NOMO-1 treated with DMSO at 0.1 percent for 48 hours (cell line): ENCODE measurements at regions not wholly inside any gene's neighbourhood (a gene's known extent, or its start where the extent isn't known, plus 50 kb on each side); places are given as distances from the start of the nearest gene placed in this dataset.
"Not testable (repeated sequence)": the region's sequence is repeated elsewhere in the genome, so short reads cannot be mapped to it uniquely, and the experiment has no call there.

Source experiments
- DNase-seq: peaks from one replicate; lab custom pipeline; 2025; ENCODE audit not compliant: unreplicated experiment; lab: John Stamatoyannopoulos, UW

DNA sequence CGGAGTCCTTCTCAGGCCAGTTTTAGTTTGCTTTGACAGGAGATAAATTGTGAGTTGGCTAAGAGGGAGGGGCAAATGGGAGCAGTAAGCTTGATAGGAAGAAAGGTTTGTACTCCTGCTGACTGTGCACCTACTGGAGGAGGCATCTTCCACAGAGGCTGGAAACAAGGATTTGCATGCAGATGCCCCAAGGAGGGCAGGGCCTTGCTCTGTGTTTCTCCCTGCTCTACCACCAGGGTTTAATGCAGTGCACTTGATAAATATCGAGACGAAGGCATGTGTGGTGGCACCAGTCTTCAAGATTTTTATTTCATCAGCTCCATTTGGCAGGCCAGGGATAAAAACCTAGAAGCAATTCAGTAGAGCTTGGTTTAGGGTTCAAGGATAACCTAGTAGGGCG is 210.5 kb upstream of the C16orf82 start:
- no peak for DNase-seq

DNA sequence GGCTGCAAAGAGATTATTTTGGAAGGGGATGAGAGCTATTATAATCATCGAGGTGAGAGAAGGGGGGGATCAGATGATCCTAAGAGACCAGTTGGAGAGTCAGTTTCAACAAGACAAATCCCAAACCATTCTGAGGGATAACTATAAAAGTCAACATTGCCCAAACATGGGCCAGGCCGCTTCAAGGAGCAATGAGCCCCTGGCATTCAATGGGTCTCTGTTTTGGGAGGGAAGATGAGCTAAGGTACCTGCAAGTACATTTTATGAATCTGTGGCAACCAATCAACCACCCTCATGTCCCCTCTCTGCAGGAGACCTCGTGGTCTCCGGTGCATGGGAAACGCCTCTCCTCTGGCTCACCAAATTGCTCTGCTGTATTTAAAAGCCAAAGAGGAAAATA is 209.9 kb upstream of the C16orf82 start:
- no peak for DNase-seq

DNA sequence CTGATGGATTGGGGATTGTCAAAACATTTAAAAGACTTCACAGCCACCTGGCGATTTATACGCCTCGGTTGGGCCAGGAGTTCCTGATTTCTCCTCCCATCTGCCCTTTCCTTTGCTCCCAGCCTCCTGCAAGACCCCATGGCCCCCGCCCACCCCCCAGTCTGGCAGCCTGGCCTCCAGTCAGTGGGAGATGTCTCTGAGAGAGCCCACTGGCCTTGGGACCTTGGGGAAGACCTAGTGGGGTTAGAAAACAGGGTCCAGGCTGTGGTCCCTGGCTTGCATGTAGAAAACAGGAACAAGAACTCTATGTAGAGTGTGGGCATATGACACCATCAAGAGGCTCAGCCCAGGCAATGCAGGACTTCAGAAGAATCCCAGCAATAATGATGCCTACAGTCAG is 209.4 kb upstream of the C16orf82 start:
- DNase-seq = no peak

DNA sequence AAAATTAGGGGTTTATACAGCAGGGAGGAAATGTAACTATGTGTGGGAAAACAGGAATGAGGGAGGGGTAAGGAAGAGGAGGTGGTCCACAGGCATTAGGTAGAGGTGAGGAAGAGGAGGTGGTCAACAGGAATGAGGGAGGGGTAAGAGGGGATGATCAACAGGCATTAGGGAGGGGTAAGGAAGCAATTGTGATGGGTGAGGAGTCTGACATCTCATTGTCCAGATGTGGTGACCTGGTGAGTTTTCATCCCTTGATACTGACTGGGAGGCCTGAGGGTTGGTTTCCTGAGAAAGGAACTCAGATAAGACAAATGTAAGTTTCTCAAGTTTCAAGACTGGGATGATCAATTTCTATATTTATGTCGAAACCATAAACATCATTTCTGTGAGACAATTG is 206.2 kb upstream of the C16orf82 start:
- DNase-seq = no peak

DNA sequence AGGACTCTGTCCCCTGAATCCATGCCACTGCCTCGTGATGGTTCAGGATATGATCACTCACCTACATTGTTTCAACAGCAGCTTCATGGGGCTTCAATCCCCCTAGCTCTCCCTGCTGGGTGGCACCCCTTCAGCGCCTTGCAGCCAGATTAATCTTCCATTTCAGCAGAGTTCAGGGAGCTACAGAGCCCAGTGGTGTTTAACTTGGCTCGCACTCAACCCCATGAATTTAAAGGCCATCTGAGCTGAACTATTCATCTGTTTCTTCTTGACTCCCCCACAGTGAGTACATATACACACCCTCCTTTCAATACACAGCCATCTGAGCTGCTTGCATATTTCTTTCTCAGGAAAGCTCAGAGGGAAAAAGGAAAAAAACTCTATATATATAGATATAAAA is 202.8 kb upstream of the C16orf82 start:
- no peak for DNase-seq

DNA sequence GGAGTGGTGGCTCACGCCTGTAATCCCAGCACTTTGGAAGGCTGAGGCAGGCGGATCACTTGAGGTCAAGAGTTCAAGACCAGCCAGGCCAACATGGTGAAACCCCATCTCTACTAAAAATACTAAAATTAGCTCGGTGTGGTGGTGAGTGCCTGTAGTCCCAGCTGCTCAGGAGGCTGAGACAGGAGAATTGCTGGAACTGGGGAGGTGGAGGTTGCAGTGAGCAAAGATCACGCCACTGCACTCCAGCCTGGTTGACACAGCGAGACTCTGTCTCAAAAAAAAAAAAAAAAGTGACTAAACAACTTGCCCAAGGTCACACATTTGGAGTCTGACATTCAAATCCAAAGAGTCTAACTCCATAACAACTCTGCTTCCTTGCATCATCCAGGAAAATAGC is 192.4 kb upstream of the C16orf82 start:
- DNase-seq = not testable (repeated sequence)

DNA sequence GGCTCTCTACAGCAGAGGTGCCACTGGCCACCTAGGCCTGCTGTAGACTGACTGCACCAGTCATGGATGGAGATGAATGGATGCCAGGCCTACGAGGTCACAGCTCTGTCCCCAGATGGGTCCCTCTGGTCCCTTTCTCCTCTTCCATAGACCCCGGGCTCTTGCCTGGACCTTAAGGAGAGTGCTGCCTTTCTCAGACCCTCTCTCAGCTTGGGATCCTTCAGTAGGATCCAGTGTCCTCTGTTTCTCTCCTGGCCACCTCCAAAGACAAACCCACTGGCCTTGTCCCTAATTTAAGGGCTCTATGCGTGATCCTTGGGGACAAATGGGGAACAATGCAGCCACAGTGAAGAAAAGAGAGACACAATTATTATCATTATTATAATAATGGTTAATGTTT is 189.3 kb upstream of the C16orf82 start:
- DNase-seq = no peak

DNA sequence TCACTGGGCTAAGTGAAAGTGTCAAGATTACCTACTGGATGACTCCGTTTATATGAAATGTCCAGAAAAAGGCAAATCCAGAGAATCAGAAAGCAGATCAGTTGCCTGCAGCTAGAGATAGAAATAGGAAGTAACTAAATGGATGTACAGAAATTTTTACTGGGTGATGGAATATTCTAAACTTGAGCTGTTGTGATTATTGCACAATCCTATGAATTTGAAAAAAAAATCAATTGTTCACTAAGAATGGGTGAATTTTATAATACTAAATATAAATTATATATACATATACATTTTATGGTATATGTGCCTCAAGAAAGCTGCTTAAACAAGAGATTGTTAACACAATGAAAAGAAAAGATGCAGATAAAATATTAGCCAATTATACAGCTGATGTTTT is 181.1 kb upstream of the C16orf82 start:
- DNase-seq = no peak

DNA sequence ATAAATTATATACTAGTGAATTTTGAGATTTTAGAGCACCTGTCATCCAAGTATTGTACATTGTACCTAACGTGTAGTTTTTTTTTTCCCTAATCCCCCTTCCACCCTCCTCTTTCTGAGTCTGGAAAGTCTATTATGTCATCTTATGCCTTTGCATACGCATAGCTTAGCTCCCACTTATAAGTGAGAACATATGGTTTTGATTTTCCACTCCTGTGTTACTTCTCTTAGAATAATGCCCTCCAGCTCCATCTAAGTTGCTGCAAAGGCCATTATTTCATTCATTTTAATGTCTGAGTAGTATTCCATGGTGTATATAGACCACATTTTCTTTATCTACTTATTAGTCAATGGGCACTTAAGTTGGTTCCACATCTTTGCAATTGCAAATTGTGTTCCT is 177.0 kb upstream of the C16orf82 start:
- no peak for DNase-seq

DNA sequence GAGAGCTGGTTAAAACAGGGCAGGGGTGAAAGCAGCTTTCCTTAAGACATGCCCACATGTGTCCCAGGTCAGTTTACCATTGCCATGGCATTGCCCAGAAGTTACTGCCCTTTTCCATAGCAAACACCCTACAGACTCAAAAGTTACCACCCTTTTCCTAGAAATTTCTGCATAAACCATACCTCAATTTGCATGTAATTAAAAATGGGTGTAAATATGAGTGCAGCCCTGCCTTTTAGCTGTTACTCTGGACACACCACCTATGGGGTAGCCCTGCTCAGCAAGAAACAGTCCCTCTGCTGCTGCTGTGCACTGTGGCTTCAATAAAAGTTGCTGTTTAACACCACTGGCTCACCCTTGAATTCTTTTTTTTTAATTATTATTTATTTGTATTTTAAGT is 168.5 kb upstream of the C16orf82 start:
- no peak for DNase-seq

DNA sequence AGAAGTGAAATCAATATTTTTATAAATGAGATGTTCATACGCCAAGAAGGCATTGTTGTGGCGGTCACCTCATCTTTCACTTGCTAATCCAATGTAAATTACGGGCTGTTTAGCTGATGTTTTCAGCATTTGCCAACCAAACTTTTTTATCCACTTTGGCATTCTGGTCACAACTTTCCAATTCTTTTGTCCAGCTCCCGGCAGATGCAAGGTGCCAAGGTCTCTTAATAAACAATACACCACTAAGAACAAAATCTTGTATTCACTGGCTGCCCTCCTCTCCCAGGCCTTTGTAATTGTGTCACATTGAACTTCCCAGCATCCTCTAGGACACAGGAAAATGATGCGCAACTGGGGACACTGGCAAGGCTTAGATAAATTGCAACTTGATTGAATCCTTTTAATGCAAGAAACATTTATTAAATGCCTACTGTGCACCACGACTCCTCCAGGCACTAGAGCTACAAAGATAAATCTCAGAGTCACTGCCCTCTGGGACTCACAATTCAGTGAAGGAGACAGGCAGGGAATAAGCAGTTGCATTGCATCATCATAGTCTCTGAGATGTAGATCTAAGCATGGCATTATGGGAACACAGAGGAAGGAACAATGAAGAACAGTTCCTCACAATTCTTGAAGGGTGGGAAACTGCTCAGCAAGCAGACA is 165.4 kb upstream of the C16orf82 start:
- no peak for DNase-seq

DNA sequence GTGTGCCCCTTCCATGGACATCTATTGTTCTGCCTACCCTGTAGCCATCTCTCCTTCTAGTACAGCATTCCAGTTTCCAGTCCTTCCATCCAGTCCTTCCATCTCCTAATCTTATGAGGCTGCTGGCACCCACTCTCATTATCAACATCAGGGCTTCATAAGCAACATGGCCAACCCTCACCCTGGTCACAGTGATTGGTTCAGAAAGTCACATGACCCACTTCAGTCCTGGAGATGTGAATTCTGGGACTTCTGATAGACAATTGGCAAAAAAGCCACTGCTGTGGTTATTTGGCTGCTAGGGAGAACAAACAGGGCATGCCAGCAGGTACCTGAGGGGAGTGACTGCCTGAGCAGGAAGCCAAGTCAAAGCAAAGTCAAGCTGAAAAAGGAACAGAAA is 164.7 kb upstream of the C16orf82 start:
- DNase-seq = no peak

DNA sequence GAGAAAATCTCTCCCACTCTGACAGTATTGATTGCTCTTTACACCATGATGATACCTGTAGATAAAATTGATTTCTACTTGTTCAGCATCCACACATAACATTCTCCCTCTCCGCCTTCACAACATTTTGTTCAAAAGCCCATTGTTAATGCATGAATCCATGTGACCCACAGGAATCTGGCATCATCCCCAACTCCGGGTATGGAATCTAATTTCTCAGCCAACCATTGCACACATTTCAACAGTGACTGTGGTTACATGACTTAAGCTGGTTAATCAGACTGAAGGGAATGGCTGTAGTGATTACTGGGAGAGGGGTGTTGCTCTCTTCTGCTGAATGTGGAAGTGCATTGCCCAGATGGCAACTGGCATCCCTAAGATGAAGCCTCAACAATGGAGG is 161.4 kb upstream of the C16orf82 start:
- DNase-seq = no peak

DNA sequence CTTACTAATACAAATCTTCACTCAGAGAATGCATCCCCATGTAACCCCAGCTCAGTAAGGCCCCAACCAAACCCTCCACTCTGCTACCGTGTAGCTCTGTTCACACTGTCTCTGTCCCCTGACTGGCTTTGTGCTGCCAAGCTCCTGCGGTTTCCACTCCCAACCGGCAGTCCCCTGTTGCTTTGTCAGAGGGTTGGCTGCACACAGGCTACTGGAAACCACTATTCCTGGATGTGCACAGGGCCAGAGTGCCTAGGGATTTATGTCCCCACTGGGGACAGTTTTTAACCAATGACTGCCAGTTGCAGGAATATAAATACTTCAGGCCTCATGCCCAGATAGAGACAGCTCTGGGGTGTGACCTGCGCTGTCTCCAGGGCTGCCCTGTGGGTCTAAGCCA is 157.1 kb upstream of the C16orf82 start:
- no peak for DNase-seq

DNA sequence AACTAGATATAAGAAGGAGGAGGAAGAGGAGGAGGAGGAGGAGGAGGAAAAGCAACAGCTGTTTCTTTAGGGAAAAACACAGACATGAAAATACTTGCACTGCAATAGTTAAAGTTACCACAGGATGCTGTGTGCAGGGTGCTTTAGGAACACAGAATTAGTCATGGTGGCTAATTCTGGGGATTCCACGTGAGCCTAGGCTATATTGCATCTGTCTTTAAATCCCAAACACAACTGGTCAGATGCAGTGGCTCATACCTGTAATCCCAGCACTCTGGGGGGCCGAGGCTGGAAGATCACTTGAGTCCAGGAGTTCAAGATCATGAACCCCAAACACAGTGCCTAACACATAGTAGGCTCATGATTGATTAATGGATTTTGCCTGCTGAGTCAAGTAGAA is 155.3 kb upstream of the C16orf82 start:
- no peak for DNase-seq

DNA sequence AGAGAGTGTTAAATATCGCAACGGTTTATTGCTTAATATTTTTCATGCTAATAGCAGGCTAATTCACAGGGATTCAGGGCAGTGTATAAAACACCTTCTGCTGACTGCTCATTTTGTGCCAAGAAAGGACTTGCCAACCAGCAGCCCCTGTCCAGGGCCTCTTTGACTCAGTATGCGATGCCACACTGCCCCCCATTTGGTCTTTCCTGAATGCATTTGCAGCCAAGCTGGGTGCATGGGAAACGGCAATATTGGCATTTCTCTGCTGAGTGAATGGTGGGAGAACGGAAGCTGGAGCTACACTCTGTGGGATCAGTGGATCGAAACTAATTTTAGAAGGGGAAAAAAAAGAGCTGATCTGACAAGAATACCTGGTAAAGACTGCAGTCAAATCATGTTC is 152.9 kb upstream of the C16orf82 start:
- DNase-seq = no peak

DNA sequence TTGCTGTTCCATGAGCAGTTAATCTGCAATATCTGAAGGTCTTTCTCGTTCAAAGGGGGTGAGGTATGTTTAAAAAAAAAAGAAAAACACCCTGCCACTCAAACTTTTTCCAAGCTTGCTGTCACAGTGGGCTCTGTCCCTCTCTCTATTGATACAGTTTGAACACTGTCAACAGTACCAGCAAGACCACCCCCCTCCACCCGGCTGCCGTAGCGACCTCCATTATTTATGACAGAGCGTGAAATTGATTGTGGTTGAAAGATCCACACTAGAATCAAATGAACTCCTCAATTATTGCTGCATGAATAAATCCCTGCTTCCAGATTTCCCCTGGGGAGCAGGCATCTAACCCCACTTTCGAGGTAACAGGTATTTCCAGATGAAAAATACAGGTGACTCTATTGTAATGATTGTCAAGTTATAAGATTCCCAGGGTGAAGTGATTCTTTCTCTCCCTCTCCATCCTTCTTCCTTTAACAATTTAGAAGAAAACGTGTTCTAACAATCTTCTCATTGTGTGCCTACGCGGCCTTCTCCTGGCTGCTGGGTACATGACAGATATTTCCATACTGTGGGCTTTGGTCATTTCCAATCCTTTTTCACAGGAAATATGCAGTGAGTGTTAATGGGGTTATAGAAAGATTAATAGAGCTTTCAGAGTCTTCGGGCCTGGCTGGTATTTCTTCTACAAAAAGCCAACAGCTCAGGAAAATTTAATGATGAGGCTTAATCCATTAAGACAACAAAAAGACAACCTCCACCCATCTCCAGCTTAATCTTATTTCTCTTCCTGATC is 135.7 kb upstream of the C16orf82 start:
- no peak for DNase-seq

DNA sequence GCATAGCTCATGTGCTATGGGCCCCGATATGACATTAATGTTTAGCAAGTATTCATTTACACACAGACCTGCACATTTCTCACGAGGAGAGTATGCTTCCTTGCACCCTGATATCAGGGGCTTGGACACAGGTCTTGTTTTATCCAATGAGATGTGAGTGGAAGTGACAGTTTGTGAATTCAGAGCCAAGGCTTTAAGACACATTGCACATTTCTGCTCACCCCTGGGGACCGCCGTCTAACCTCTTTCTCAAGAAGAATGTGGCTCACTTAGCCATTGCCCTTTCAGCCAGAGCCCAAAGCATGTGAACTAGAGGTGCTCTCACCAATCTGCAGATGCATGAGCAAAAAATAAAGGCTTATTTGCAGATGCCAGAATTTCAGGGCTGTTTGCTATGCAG is 116.1 kb upstream of the C16orf82 start:
- DNase-seq = no peak

DNA sequence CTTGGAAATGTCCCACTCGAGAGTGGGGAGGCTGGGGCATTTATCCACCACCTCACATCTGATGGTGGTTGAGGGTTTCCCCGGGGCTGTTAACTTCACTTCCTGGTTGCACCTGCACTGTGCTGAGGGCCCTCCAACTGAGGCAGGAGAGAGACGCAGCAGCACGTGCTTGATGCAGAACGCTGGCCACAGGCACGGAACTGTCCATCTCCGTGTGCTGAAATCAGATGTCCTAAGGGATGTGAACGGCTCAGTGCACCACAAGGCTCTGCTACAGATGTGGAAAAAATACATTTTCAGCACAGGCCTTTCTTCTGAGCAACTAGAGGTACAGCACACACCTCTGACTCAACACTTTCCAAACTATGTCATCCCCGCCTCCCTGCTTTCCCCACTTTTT is 114.8 kb upstream of the C16orf82 start:
- DNase-seq = no peak

DNA sequence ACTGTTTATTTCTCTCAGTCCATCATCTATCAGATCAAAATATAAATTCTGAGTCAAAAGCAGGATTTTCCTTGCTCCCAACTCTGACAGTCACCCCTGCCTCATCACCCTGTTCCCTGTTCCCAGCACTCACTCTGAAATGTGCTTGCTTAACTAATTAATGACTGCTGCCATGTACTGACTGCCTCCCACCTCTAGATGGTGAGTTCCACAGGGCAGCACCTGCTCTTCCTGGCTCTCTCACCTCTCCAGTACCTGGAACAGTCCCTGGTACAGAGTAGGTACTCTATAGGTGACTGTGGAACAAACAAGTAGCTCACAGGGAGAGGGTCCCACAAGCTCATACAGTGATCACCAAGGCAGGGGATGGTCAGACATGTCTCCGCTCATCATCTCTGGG is 114.3 kb upstream of the C16orf82 start:
- DNase-seq = no peak

DNA sequence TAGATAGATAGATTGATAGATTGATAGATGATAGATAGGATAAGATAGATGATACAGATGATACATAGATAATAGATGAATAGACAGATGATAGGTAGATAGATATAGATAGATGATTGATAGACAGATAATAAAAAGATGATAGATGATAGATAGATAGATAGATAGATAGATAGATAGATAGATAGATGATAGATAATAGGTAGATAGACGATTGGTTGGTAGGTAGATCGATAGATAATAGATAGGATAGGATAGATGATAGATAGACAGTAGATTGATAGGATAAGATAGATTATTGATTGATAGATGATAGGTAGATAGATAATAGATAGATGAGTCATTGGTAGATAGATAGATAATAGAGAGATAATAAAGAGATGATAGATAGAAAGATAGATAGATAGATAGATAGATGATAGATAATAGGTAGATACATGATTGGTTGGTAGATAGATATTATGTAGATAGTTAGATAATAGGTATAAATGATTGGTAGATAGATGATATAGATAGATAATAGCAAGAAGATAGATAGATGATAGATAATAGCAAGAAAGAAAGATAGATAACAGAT is 109.4 kb upstream of the C16orf82 start:
- no peak for DNase-seq

DNA sequence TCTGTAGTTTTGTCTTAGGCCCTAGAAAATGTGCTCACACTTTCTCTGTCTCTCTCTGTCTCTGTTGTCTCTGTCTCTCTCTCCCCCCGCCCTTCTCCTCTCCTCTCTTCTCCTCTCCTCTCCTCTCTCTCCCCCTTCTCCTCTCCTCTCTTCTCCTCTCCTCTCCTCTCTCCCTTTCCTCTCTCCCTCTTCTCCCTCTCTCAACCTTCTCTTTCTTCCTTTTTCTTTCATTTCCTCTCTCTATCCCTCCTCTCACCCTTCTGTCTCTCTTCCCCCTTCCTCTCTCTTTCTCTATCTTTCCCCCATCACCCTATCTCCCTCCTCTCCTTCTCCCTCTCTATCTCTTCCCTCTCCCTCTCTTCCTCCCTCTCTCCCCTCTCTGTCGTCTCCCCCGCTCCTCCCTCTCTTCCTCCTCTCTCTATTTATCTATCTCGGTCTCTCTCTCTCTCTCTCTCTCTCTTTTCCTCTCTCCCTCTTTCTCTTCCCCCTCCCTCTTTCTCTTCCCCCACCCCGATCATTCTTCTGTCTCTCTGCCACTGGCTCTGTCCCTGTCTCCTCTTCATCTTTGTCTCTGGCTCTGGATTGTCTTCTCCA is 107.2 kb upstream of the C16orf82 start:
- DNase-seq = no peak
